ENCODE measurements at regions not wholly inside any gene's neighbourhood (a gene's known extent, or its start where the extent isn't known, plus 50 kb on each side); places are given as distances from the start of the nearest gene placed in this dataset.

DNA sequence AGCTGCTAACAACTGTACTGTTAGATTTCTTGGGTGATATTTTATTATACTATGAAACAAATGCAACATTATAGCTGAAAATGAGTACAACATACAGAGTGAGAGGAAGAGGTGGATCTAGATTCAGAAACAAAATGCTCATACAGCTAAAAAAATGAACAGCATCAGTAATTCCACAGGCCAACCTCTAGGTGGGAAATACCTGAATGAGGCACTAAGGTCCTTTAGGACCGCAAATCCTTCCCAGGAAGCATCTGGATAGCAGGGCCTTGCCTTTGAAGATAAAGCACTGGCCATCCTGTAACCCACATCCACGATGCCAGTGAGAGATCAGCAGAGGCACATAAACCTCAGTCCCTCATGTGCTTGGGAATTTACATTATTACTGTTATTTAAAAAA, 310.8 kb downstream of the YTHDC2 start:
- no peak overlapping the region for H3K4me3 ChIP-seq (ENCODE audit: low read depth, low read length)
- H3K36me3 ChIP-seq (ENCODE audit: control insufficient read depth, insufficient read depth, low read length) = no peaks in the 10 kb centered on the region
- no peaks in the 10 kb centered on the region for H3K27me3 ChIP-seq (ENCODE audit: control insufficient read depth, insufficient read depth, low read length)
- no peak for DNase-seq (ENCODE audit: low read depth)
- CTCF ChIA-PET = no interaction called here
- TF ChIP-seq, protein P1, sequence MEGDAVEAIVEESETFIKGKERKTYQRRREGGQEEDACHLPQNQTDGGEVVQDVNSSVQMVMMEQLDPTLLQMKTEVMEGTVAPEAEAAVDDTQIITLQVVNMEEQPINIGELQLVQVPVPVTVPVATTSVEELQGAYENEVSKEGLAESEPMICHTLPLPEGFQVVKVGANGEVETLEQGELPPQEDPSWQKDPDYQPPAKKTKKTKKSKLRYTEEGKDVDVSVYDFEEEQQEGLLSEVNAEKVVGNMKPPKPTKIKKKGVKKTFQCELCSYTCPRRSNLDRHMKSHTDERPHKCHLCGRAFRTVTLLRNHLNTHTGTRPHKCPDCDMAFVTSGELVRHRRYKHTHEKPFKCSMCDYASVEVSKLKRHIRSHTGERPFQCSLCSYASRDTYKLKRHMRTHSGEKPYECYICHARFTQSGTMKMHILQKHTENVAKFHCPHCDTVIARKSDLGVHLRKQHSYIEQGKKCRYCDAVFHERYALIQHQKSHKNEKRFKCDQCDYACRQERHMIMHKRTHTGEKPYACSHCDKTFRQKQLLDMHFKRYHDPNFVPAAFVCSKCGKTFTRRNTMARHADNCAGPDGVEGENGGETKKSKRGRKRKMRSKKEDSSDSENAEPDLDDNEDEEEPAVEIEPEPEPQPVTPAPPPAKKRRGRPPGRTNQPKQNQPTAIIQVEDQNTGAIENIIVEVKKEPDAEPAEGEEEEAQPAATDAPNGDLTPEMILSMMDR (IDR thresholded peaks at IDR 0.05; ENCODE audit: insufficient read depth, low read depth, low read length) = no peak
- POLR2A ChIA-PET = no interaction called here

DNA sequence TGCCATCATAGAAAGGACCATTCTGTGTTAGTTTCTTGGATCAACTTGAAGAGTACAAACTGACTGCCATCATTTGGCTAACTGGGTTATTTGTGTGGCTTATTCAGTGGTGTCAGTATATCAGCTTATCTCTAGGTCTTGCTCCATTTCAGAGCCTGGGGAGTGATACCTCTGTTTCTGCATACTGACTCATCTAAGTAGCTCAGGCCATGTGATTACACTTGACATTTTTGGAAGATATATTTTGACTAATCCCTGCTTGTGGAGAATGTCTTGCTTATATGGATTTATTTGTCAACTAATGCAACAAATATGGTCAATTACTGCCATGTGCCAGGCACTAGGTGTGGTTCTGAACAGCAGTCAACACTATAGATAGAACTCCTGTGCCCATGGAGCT, 311.7 kb downstream of the YTHDC2 start:
- DNase-seq (ENCODE audit: low read depth) = no peak
- no peaks in the 10 kb centered on the region for H3K36me3 ChIP-seq (ENCODE audit: control insufficient read depth, insufficient read depth, low read length)
- POLR2A ChIA-PET = no interaction called here
- CTCF ChIA-PET = no interaction called here
- TF ChIP-seq, protein P1 (IDR thresholded peaks at IDR 0.05; ENCODE audit: insufficient read depth, low read depth, low read length) = no peak
- H3K4me3 ChIP-seq (ENCODE audit: low read depth, low read length) = no peak overlapping the region
- no peaks in the 10 kb centered on the region for H3K27me3 ChIP-seq (ENCODE audit: control insufficient read depth, insufficient read depth, low read length)

DNA sequence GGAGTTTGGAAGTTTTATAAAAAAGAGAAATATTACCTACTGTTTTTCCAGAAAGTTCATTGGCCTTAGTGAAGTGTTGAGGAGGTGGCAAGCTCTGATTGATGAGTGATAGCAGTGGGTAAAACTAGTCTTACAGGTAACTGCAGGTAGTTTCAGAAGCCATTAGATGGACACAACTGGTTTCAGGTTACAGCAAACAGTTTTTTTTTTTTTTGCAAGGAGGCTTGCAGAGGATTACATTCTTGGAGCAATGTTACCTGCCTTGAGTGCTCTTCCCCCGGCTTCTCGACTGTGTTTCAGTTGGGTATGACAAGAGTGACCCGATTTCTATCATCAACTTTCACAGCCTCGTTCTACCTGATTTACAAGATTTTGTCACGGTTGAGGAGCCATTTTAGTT, 333.4 kb downstream of the YTHDC2 start:
- H3K4me3 ChIP-seq (ENCODE audit: low read depth, low read length) = no peak overlapping the region
- no peaks in the 10 kb centered on the region for H3K36me3 ChIP-seq (ENCODE audit: control insufficient read depth, insufficient read depth, low read length)
- TF ChIP-seq, protein P1 (IDR thresholded peaks at IDR 0.05; ENCODE audit: insufficient read depth, low read depth, low read length) = no peak
- H3K27me3 ChIP-seq (ENCODE audit: control insufficient read depth, insufficient read depth, low read length) = no peaks in the 10 kb centered on the region
- POLR2A ChIA-PET = no interaction called here
- DNase-seq (ENCODE audit: low read depth) = no peak
- CTCF ChIA-PET = no interaction called here

DNA sequence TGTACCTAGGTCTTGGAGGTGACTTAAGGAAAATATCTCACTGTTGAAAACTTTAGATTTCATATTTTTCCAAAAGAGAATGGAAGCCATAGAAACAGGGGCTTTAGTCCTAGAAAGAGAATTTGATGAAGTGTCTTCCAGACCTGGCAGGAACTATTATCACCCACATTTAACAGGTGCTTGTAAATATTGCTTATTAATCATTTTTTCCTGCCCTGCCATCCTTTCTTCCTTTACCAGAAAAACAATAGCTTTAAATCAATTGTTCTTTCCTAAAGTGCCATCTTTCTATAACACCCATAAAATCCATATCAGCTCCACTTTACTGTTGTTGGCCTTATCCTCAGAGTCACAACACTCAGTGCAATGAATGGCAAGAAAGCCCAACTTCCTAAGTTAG, 350.9 kb downstream of the YTHDC2 start:
- ChIA-PET POLR2A (no interaction called here), CTCF (no interaction called here)
- H3K4me3 ChIP-seq (ENCODE audit: low read depth, low read length) = no peak overlapping the region

GRCh38 chr5:113866763-113867162, 353.3 kb downstream of the YTHDC2 start:
- POLR2A ChIA-PET = no interaction called here

More for the DNA sequence above, 350.9 kb downstream of the YTHDC2 start:
- TF ChIP-seq, protein P1 (IDR thresholded peaks at IDR 0.05; ENCODE audit: insufficient read depth, low read depth, low read length) = no peak
- Histone ChIP-seq H3K36me3 (ENCODE audit: control insufficient read depth, insufficient read depth, low read length) (no peaks in the 10 kb centered on the region), H3K27me3 (ENCODE audit: control insufficient read depth, insufficient read depth, low read length) (no peaks in the 10 kb centered on the region)
- no peak for DNase-seq (ENCODE audit: low read depth)

More at GRCh38 chr5:113866763-113867162, 353.3 kb downstream of the YTHDC2 start:
- DNase-seq (ENCODE audit: low read depth) = no peak
- Histone ChIP-seq H3K4me3 (ENCODE audit: low read depth, low read length) (no peak overlapping the region), H3K36me3 (ENCODE audit: control insufficient read depth, insufficient read depth, low read length) (no peaks in the 10 kb centered on the region), H3K27me3 (ENCODE audit: control insufficient read depth, insufficient read depth, low read length) (no peaks in the 10 kb centered on the region)
- CTCF ChIA-PET = no interaction called here
- TF ChIP-seq, protein P1 (IDR thresholded peaks at IDR 0.05; ENCODE audit: insufficient read depth, low read depth, low read length) = no peak

Data from BJ (cell line).